NCI-H226 (cell line): ENCODE measurements at regions not wholly inside any gene's neighbourhood (a gene's known extent, or its start where the extent isn't known, plus 50 kb on each side); places are given as distances from the start of the nearest gene placed in this dataset.

Experiments used
- DNase-seq: peaks from one replicate; pipeline ENCODE4 v3.0.0-alpha.2; 2015

GRCh38 chr7:118028226-118028625 is 155.0 kb upstream of the CTTNBP2 start:
- no peak for DNase-seq

- no peak for DNase-seq
Measured at GRCh38 chr7:118029826-118030422, 154.0 kb upstream of the LSM8 start.

DNA sequence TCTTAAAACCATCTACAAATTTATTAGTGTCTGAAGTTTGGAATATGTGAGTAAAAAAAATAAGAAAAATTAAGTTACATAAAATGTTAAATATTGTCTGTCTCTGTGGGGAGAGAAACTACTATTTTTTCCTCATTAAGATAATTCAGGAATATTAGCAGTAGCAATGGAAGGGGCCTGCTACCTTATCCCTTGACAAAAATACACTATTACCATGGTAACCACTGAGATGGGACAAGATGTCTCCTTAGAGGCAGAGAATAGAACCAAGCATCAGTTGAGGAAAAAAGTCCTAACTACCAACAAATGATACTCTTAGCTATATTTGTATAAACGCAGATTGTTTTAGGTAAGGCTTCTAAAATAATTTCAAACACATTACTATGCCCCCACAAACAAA is 150.7 kb upstream of the LSM8 start:
- DNase-seq = no peak

DNA sequence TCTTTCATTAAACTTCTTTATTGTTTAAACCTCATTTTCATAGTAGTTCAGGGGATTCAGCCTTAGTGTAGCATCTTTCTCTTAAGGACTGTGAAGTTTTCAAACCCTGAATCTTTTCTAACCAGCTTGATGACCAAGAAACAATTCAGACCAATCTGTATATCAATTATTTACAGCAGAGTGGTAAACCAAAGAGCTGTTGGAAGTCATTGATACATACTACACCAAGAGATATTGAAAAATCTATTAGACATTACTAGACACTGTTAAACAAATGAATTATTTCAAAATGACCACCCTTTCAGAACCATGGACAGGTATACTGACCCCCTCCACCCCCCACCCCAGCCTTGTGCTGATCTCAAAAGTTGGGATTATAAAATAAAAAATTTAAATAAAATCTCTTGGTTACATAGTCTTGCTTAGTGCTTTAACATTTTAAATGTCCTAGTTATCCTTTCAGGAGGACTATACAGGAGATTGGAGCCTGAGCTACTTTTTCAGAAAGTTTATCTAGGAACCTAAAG is 143.9 kb upstream of the LSM8 start:
- DNase-seq = no peak

DNA sequence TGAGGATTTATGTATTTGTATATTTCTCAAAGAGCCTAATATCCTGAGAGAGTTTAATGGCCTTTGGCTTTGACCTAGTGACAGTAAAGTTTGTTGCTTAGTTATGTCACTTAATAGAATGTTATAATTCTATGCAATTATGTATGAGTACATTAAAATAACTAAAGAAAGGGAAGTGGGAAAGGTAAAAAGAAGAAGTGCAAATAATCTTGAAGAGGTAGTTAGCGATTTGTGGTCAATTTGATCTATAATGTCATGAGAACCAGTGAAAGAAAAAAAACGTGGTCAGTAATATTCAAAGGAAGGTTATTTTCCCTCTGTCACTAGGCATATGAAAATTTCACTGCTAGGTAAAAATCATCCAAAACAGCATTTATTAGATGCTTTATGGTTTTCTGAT is 143.4 kb upstream of the LSM8 start:
- DNase-seq = no peak

- DNase-seq = no peak
Measured at GRCh38 chr7:118041251-118041878, 142.6 kb upstream of the LSM8 start.

DNA sequence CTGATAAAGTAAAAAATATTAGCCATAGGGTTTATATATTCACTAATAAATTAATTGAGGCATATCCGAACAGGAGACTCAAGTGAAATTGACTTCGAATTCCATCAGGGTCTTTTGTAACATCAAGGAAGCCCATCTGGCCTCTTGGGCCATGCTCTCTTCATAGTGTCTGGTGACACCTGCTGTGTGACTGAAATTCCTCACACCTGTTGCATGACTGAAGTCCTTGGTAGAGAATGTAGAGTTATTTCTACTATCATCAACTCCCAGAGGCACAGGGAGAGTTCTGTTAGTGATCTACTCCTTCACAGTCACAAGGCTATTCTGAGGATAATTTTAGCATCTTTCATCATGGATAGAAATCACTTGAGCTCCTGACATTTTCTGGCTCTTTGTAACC is 138.3 kb upstream of the LSM8 start:
- DNase-seq = no peak

GRCh38 chr7:118046086-118046485 is 137.9 kb upstream of the LSM8 start:
- no peak for DNase-seq

DNA sequence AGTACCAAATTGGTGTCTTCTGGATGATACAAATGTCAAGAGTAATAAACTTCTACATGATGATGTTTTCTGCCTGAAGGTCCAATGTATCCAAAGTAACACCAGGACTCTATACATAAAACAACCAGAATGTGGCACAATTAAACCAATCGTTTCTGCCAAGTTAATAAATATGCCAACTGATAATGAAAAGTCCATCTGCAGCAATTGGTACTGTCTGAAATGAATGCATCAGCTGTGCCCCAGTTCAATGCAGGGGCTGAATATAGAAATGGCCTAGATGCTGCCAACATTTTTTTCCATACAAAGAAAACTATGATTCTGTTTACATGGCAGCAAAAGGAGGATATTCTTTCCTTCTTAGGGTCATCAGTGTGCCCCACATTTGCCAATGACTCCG is 137.2 kb upstream of the LSM8 start:
- no peak for DNase-seq

DNA sequence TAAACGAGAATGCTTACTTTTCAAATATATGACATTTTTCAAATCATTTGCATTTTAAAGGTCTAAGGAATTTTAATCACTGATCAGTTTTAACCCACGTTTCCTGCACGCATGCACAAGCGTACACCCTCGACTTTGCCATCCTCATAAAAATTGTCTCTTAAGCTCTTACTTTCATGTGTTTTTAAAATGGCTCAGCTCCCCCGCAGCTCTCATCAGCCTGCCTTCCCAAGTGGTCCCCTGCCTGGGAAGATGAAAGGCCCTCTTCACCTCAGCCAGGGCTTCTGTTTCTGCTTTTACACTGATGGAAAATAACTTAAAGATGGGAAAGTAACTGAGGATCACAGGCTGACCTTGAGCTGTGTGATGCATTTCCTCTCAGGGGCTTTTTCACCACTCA is 131.6 kb upstream of the LSM8 start:
- no peak for DNase-seq

DNA sequence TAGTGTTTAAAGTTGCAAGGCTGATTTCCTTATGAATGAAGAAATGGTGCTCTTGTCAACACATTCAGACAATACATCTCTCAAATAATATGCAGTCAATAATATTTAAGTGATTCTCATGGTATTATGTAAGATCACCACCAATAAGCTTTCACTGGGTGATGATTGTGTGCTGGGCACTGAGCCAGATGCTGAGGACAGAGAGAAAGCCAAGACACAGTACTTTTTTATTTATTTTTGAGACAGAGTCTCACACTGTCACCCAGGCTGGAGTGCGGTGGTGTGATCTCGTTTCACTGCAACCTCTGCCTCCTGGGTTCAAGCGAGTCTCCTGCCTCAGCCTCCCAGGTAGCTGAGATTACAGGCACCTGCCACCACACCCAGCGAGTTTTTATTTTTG is 130.6 kb upstream of the LSM8 start:
- DNase-seq = no peak

DNA sequence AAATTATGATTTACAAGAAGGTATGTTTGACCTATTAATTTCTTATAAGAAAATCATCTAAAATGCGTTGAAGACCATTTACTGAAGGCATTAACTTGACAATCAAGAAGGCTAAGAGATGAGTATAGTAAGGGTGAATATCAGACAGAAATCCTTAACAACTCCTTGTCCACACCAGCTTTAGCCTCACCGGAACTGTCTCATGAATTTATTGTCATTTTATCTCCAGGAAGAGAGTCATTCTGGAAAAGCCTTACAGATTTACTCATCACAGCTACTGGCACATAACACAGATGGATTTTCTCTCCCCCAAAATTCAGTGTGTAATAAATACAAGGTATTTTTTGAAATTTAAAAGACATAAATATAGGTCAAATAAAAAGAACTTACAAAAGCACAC is 129.4 kb upstream of the LSM8 start:
- DNase-seq = no peak

- DNase-seq = no peak
Measured at GRCh38 chr7:118055647-118056046, 128.3 kb upstream of the LSM8 start.

- no peak for DNase-seq
Measured at GRCh38 chr7:118057404-118057803, 126.6 kb upstream of the LSM8 start.

- DNase-seq = no peak
Measured at GRCh38 chr7:118059209-118059608, 124.8 kb upstream of the LSM8 start.

DNA sequence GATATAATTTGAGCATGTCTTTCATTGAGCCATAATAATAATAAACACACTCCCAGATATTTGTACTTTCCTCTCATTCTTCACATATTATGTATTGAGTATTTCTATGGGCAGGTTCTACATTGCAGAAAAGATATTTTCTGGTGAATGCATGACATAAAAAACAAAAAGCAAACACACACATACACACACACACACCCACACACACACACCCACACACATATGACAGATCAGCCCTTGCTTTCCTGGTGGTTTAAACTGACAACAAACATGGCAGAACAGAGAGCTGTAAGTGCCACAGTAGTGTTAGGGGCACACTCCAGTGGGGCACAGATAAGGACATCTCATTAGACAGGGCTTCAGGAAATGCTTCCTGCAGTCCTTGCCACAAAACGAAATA is 123.3 kb upstream of the LSM8 start:
- DNase-seq = no peak

DNA sequence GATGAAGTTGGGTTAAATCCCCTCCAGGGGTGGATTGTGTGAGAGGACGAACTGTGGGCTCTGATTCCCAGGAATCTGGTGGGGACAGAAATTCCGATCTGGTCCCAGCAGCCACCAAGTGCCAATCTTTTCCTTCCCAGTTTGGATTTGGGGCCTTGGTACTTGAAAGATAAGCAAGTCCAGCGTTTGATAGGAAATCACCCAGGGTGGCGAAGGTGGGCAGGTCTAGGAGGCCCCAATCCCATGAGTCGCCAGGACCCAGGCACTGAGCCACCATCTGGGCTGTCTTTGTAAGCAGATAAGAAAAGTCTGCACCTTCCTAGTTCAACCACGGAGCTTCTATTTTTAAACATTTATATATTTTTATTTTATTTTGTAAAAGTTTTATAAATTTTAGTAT is 122.6 kb upstream of the LSM8 start:
- DNase-seq = no peak

DNA sequence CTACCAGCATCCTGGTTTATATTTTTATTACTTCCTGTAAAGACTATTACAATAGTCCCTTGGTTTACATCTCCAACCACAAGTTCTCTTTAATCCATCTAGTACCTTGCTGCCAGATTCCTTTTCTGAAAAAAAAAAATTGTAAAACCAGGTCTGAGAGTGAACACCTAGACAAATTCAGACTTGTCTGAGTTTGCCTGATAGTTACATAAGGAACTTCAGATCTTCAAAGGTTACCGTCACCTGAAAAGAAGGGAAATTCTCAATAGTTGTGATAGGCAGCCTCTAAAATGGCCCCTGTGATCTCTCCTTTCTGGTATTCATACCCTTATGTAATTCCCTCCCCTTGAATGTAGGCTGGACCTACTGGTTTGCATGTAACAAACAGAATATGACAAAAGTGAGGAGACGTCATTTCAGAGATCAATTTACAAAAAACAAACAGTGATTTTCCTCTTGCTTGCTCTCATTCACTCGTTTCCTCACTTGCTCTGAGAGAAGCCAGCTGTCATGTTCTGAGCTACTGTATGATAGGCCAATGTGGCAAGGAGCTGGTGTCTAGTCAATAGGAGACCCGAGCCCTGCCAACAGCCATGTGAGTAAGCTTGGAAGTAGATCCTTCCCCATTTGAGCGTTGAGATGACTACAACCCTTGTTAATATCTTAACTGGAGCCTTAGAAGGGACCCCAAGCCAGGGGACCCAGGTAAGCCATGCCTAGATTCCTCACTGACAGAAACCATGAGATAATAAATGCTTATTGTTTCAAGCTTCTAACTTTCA is 110.9 kb upstream of the LSM8 start:
- no peak for DNase-seq

- no peak for DNase-seq
Measured at GRCh38 chr7:118075936-118076335, 108.0 kb upstream of the LSM8 start.

GRCh38 chr7:118076564-118076963 is 107.4 kb upstream of the LSM8 start:
- DNase-seq = peak; percentile 77

GRCh38 chr7:118078015-118078414 is 105.9 kb upstream of the LSM8 start:
- DNase-seq = peak; percentile 37

- DNase-seq = no peak
Measured at GRCh38 chr7:118079369-118079768, 104.6 kb upstream of the LSM8 start.

DNA sequence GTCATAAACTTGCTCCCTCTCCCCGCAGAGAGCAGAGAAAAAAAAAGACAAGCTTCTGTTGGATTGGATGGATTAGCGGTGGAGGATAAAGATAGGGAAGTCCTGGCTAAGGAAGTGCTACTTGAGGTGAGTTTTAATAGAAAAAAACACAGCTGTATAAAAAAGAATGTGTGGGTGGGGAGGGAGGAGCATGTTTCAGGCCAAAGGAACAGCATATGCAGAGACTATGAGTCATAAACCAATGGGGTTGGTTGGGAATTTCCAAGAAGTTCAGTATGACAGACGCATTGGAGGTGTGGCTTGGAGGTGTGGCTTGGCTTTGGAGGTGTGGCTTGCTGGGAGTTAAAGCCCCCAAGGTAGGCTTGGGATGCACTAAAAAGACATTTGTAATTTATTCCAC is 103.0 kb upstream of the LSM8 start:
- DNase-seq = peak; percentile 95

DNA sequence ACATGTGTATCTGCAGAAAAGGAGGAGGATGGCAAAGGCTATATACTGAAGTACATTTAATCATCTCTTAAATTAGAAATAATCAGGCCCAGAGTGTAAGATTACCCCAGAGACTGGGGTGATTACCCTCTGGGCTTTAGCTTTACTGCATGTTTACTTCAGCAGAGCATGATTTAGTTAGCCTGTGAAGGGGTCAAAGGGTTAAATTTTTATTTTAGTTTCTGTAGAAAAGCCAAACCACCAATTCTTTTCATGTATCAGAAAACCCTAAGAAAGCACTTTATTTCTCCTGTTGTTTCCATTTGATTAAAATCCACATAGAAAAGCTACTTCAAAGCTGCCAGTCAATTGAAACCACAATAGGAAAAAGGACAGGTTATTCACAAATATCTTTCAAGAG is 101.5 kb upstream of the LSM8 start:
- no peak for DNase-seq
